Astrocyte of the hippocampus (primary cell): ENCODE measurements at regions not wholly inside any gene's neighbourhood (a gene's known extent, or its start where the extent isn't known, plus 50 kb on each side); places are given as distances from the start of the nearest gene placed in this dataset.

ENCODE experiments used
- DNase-seq: peaks from one replicate; pipeline ENCODE4 v3.0.0; 2011; ENCODE audit warnings: low read depth, low spot score

DNA sequence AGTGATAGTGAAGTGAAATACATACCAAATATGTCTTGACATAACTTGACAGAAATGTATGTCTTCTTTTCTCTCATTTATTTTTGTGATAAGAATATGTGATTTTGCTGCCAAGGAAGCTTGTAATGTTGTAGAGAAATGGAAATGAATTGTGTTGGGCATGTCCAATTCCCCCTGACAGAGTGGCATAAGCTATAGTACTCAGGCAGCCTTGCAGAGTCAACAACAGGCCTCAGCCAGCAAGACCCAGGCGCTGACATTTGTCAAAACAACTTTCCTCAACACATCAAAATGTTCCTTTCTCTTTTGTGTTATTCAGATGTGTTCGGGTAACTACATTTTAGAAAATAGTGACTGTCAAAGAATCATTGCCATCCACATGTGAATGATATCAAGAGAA is 538.1 kb upstream of the ATP11B start:
- DNase-seq = no peak

DNA sequence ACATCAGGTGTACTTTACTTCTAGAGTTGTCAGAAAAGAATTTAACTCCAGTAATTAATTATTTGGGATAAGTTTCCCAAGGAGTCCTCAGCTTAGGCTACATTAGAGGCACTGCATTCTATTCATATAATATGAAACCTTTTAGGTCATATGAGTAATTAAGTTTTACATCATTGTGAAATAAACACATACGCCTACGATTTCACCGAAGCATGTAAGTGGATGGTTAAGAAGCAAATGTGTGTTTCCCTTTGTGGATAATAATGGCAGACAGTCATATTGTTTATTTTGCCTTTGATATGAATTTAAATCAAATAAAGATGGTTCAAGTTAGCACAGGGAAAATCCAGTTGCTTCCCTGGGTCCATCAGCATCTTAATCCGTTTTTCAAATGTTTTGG is 535.9 kb upstream of the ATP11B start:
- DNase-seq = no peak

DNA sequence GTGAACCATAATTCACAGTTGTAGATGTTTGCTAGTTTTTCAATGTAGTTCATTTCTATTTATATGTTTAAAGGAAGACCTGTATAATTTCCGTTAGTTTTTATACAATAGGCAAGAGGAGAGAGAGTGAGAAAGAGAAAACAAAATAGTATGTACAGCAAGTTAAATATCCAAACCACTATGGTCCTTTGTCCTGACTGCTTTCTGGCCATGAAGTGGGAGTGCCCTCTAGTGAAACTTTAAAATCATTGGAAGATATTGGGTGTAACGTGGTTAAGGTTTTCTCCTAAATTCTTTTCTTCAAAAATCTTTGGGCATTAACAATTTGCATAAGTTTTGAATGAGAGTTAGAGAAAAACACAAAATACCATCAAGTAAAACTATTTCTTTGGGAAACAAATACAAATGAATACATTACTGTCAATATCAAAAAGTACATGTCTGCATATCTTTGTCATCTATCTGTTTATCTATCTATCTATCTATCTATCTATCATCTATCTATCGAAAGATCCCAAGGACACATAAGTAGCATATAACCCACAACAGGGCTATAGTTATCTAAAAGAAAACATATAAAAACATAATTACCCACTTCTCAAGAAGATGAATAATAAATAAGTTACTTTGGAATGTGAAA is 534.6 kb upstream of the ATP11B start:
- DNase-seq = peak; percentile 82

DNA sequence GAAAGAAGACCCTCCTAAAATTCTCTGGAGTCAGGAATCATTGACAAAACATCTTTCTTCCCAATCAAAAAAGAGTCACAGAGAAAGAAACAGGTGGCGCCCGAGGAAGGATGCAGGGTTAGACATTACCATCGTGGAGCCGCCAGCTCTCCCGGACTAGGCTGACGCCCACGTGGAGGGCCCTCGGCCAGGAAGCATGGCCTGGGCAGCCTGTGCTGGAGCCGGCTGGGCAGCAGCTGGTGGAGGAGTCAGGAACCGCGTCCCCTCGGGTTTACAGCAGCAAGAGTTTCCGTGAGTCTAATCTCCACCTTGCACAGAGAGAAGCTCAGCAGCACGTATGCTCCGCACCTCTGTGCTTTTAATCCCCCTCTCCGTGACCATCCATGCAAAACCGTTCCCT is 533.7 kb upstream of the ATP11B start:
- peak; percentile 65 for DNase-seq

DNA sequence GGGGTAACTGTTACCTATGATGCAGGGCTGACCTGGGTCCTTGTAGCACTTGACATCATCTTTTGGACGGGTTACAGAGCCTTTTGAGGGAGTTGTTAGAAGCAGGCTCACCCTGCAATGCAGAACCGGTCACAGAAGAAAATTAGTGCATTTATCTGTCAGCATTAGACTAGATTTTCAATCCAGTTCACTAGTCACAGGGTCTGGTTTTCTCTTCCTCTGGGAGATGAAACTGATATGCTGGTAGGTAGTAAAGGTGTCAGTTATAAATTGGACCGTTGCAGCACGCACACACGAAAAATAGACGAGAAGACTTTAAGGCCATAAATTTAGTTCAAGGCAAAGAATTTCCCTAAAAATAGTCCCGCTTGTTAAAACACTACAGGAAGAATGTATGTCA is 532.3 kb upstream of the ATP11B start:
- DNase-seq = no peak

DNA sequence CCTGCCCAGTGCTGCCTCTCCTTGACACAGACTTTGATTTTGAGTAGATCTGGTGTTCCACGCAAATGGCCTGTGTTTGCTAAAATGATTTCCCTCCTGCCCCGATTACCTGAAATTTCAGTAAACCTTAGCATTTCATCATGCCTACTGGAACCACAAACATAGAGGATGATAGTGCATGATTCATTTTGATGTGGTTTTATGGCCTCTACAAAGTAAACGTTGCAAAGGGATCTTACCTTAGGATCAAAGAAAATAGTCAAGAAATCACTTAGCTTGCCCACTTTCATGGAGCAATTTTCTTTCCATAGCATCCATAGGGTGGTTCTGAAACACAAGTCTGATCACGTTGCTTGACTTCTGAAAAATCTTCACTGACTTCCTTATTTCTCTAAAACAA is 524.6 kb upstream of the ATP11B start:
- DNase-seq = no peak

DNA sequence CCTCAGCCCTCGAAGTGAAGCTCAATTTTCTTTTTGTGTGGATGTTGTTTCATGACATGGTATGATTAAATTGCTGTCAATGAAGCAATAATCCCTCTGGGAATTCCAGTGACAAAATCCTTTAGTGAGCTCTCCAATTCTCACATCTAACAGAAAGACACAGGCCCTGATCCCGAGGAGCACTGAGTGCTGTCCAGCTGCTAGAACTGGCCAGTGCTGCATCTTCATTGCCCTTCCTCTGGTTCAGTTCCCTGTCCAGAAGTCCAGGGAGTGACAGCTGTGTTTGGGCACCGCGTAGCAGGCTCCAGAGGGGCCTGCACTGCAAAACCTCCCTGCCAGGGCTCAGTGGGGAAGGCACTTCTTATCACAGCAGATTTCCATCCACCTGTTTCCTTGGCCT is 516.8 kb upstream of the ATP11B start:
- DNase-seq = no peak

DNA sequence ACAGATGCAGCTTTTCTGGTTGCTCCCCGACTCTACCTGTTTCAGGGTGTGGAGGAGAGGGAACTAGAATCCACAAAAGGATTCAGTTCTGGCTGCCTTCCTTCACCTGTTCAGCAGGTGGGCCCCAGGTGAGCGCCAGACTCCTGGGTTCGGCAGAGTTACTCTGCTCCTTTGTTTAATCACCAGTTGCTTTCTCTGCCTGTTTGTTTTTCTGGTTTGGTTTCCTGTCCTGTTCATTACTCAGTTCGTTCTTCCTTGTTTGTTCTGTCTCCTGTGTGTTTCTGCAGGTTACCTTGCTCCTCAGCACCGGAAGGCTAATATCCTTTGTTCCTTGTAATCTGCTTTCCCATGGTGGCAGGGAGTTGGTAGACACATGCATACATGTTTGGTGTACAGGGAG is 508.5 kb upstream of the ATP11B start:
- no peak for DNase-seq

DNA sequence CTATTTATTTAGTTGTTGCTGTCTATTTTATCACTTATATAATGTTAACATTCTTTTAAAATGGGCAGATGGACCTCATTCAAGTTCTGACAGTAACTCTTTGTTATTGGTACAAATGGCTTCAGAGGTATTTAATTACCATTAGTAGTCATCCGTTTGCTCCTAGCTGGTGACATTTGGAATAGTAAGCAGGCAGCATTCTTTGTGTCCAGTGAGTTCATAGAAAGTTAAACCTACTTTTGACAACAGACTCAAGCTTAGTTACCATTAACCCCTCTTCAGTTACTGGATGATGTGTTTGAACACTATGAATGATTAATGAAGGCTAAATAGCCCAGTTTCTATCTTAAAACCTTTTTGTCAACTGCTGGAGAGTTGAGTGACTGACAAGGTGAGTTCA is 500.7 kb upstream of the ATP11B start:
- DNase-seq = peak; percentile 40

DNA sequence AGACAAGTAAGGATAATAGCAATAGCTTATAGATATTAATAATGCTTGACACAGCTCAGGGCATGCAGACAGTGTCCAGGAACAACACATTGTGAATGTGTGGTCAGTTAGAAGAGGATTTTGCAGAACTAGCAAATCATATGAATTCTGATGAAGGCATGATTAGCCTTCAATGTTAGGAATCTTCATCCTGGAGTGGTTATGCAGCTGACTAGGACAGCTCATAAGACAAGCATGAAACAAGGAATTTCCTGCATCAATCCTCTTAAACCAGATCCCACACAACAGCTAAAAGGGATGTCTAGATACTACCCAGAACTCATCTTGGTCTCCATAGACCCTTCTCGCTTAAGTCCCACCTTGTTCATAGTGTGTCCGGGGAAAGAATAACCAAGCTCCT is 499.0 kb upstream of the ATP11B start:
- peak; percentile 75 for DNase-seq

DNA sequence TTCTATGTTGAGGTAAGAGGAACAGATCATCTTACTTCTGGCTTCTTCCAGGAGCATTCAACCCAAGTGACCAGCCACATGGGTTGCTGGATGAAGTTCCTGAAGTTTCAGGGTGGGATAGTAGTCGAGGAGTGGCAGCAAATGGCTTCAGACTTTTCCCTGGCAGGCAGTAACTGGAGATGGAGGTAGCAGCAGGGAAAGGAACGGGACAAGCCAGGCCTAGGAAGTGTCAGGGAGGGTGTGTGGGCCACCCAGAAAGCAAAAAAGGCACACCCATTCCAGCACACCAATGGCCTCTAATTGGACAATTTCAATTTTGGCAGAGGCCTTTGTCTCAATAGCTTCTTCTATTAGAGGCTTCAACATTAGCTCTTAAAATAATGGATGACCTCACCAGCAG is 498.6 kb upstream of the ATP11B start:
- no peak for DNase-seq

DNA sequence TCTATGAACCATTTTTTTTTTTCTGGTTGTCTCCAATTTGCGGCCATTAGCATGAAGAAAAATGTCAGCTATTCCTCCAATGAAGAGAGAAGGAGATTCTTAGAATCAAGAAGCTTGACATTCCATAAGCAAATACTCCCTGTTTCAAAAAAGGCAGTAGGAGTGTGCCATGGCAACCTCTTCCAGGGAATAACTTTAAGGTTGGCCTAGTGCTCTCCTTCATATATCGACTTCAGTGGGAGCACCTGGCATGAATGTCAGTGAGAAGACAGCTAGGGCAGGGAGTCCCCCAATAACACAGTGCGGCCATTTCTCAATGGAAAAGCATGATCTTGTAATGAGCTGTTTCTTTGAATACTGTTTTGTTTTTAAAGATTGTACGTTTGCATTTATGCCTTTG is 493.0 kb upstream of the ATP11B start:
- no peak for DNase-seq

DNA sequence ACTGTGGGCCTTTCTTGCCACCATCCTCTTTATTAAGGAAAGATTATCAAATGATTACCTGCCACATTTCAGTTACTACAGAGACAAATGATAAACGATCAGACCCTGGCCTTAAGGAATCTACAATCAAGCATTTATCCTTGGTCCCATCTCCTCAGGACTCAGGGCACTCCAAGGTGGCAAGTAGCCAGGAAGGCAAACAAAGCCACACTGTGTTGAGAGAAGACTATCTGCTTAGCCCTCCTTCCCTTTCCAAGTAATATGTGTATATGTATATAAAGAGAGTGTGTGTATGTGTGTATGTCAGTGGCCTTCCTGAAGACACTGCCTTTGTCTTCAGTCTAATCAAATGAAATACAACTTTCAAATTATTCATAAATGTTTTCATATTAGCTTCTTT is 490.1 kb upstream of the ATP11B start:
- no peak for DNase-seq

DNA sequence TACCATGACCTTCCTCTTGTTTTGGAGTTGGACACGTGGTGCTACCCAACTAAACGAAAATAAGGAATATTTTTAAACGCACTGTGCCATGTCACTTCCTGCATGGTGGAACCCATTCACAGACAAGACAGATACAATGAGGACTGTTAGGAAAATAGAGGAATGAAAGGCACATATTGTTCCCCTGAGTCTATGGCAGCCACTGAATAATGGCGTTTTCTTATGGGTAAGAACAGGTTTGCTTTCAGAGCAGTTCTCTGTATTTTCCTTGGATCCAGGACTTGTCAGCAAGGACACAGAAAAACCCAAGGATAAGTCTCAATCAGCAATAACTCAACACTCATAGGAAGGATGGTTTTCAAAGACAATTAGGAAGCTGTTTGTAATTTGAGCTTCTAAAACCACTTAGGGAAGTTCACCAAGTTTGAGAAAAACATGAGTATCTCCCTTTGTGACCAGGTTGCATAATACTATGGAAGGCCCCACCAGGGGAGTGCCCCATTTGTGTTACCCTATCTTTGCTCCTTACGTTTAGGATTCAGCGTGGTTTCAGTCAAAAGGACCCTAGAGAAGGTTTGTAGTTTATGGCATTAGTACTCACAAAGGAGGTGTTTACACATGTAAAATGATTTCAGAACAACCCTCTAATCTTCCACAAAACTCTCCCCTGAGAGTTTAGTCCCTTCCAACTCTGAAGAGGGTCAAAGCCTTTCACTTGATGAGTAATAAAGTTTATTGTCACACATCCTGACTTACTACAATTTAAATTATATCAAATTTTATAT is 487.2 kb upstream of the ATP11B start:
- no peak for DNase-seq

DNA sequence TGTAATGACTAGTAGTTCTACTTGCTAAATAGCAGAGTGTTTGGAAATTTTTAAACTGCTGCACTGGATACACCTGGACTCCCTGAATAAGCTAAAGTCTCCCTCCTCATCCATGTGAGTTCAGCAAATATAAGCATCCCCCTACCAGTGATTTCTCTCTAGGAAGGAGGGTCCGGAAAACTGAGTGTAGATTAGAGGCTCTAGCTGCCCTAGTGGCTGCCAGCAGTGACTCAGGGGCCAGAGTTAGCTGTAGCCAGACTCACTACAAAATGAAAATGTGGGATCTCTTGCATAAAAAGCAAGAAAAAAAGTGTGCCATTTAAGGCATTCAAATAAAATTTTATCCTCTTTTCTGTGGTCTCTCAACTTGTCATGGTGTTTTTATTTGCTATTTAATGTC is 485.0 kb upstream of the ATP11B start:
- peak; percentile 18 for DNase-seq

DNA sequence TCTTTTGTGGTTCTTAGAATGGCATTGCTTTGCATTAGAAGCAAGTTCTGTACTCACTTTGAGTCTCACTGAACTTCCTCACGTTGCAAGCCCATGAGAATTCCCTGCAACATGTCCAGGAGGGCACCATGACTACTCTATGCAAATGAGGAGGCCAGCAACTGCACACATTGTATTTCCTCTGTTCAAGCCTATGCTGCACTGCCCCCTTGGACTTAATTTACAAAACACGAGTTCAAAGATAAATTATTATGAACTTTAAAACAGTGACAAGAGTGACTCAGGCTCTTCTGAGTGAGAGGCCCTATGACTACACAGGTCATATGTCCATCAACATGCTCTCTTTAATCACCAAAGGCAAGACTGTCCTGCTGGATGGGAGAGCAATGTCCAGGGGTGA is 484.2 kb upstream of the ATP11B start:
- DNase-seq = peak; percentile 53

DNA sequence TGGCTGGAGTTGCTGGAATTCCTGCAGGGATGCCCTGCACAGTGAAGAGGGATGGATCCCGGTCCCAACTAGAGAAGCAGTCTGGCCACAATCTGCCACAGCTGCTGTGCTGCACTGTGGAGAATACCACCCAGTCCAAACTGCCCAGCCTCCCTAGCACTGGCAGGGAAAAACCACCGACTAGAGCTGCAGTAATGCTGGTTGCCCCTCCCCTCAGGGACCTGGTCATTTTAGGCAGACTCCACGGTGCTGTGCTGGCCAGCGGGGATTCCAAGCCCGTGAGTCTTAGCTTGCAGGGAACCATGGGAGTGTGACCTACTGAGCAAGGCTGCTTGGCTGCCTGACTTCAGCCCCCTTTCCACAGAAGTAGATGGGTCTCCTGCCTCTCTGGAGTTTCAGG is 478.0 kb upstream of the ATP11B start:
- DNase-seq = no peak

DNA sequence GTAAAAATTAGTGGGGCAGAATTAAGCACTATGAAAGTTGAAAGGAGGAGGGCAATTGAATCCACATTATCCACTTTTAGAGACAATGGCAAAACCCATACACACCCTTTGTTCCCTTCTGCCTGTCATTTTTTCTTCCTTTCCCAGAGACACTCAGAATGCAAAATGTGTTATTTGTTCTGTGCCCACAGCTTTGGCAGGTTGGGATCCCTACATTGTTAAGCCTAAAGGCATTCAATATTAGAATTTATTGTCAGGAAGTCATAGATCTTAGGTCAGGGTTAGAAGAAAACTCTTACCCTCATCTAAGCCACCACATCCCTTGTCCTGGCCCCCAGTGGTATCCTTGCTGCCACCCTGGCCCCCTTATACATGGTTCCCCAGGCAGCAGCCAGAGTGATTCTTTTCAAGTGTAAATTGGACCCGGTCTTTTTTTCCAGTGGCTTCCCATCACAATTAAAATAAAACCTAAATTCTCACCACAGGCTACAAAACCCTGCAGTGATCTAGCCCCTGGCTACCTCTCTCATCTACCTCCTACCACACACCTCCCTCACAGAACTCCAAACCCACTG is 470.1 kb upstream of the ATP11B start:
- DNase-seq = peak; percentile 18

DNA sequence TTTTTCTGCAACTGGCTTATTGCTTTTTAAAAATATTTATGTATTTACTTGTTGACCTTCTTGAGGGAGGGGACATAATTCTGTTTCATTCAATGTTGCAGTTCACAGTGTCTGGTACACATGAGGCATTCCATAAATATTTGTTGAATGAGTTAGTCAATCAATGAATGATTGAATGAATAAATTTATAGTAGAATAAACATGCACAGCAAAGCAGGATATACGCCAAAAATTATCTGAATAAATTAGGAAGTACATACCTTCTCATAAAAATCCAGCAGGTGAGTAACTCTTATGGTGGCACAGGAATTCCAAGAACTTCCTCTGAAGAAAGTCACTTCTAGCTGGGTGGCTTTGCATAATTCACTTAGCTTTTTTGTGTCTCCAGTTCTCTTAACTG is 469.4 kb upstream of the ATP11B start:
- peak; percentile 35 for DNase-seq

DNA sequence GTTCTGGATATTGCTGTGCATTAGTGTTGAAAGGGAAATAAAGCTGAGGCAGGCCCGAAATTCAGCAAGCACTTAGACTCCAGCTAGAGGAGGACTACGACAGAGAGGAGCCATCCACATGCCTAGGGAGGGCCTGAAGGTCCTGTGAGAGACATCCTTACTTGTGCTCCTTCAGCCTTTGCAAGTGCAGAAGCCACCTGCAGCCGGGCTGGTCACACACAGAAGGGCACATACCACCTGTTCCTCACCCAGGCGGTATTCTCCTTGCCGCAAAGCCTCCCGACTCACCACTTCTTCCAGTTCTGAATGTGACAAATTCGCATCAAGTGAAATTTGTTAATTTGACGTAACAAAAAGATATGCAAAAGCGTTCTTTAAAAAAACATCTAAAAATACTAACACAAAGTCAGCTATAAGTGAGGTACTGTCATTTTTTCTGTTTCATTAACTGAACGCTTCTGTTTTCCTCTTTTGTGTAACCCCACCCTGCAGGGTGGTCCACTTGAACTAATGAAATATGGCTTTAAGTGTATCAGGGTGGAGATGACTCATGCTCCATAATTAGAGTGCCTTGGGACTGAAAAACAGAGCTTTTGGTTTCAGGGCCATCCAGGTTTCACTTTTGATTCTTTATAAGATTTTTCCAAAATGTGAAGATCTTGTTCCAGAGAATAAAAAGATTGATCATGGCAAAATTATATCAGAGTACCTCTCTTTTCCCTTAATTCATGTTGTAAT is 467.9 kb upstream of the ATP11B start:
- peak; percentile 67 for DNase-seq

DNA sequence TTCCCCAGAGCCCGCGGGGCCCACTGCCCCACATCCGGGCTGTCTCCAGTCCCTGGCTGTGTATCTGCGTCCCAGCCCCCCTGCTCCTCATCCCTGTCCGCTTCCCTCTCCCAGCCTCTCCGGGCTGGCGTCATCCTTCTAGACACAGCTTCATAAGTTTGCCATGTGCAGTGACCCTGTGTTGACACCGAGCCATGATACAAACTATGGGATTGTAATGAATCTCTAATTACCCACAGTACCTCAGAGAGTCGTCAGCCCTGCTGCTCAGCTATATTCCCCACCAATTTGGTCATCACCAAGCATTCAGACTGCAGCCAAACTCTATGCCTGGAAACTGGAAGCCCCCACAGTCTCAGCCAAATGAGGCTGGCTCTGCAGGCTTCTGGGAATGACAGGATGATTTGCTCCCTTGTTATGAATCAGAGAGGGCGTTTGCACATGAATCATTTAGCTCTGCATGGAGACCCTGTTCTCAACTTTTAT is 466.1 kb upstream of the ATP11B start:
- peak; percentile 85 for DNase-seq

DNA sequence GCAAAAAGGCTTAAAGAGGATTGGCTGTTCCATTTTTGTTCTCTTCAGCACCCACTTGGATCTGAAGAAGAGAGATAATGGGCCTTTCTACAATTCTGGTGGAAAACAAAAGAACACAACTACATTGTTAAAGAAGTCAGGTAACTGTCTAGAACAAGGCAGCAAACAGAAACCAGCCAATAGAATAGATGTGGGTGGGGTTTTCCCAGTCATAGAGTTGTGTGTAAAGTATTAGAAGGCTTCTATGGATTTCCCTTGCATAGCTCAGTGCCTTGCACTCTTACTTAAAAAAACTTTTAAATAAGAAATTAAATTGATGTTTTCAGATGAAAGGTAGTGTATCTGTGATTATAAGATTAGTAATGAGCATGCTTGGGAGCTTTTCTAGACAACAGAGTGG is 462.7 kb upstream of the ATP11B start:
- DNase-seq = no peak
